Activated T-helper 1 cell treated with Interleukin-2 at 50 U/mL for 16 hours (primary cell): ENCODE measurements at regions not wholly inside any gene's neighbourhood (a gene's known extent, or its start where the extent isn't known, plus 50 kb on each side); places are given as distances from the start of the nearest gene placed in this dataset.

Experiments
- DNase-seq: peaks from one replicate; pipeline ENCODE4 v3.0.0-alpha.2; 2020; ENCODE audit warnings: low read depth

GRCh38 chr18:40440088-40440487, 1514.9 kb upstream of the PIK3C3 start:
- DNase-seq = no peak

- DNase-seq = no peak
These were observed 1517.5 kb upstream of the PIK3C3 start for GRCh38 chr18:40437517-40437916.

GRCh38 chr18:40431071-40431985, 1523.7 kb upstream of the PIK3C3 start:
- DNase-seq = no peak

GRCh38 chr18:40423291-40423690, 1531.7 kb upstream of the PIK3C3 start:
- DNase-seq = no peak

- DNase-seq = no peak
These were observed 1534.4 kb upstream of the PIK3C3 start for GRCh38 chr18:40420675-40421074.

- no peak for DNase-seq
These were observed 1537.5 kb upstream of the PIK3C3 start for GRCh38 chr18:40417501-40417900.

- DNase-seq = no peak
These were observed 1539.2 kb upstream of the PIK3C3 start for GRCh38 chr18:40415821-40416220.

GRCh38 chr18:40415176-40415791, 1539.8 kb upstream of the PIK3C3 start:
- DNase-seq = no peak

- DNase-seq = no peak
These were observed 1540.8 kb upstream of the PIK3C3 start for GRCh38 chr18:40414155-40414754.

- no peak for DNase-seq
These were observed 1541.9 kb upstream of the PIK3C3 start for GRCh38 chr18:40413160-40413559.

GRCh38 chr18:40412410-40412809, 1542.6 kb upstream of the PIK3C3 start:
- DNase-seq = no peak

GRCh38 chr18:40407909-40408308, 1547.1 kb upstream of the PIK3C3 start:
- no peak for DNase-seq

- no peak for DNase-seq
These were observed 1550.8 kb upstream of the PIK3C3 start for GRCh38 chr18:40404284-40404683.

- DNase-seq = no peak
These were observed 1553.0 kb upstream of the PIK3C3 start for GRCh38 chr18:40402052-40402451.

- DNase-seq = no peak
These were observed 1566.9 kb upstream of the PIK3C3 start for GRCh38 chr18:40388121-40388520.

GRCh38 chr18:40387130-40387787, 1567.8 kb upstream of the PIK3C3 start:
- DNase-seq = no peak

GRCh38 chr18:40382197-40382596, 1572.8 kb upstream of the PIK3C3 start:
- no peak for DNase-seq

GRCh38 chr18:40380686-40381439, 1574.2 kb upstream of the PIK3C3 start:
- DNase-seq = no peak

GRCh38 chr18:40375837-40376236, 1579.2 kb upstream of the PIK3C3 start:
- DNase-seq = no peak

- no peak for DNase-seq
These were observed 1583.4 kb upstream of the PIK3C3 start for GRCh38 chr18:40371673-40372072.

GRCh38 chr18:40367576-40367975, 1587.5 kb upstream of the PIK3C3 start:
- no peak for DNase-seq

GRCh38 chr18:40366521-40366920, 1588.5 kb upstream of the PIK3C3 start:
- DNase-seq = no peak
